ENCODE measurements at regions not wholly inside any gene's neighbourhood (a gene's known extent, or its start where the extent isn't known, plus 50 kb on each side); places are given as distances from the start of the nearest gene placed in this dataset.

DNA sequence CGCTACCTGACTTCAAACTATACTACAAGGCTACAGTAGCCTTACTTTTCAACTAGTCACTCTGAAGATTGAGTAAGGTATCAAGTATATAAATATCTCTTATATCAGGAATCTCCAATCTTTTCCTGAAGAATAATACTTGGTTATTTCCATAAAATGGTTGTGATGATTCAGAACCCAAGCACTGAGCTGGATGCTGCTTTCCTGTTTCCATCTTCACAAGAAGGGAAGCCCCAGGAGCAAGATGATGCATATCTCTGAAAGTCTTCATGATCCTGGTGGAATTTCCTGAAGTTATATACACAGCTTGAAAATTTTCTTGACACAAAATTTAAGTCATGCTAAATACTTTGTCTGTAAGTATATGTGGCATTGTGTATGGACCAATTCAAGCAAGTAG lies 243.9 kb upstream of the TANK start:
- TF ChIP-seq SUZ12 (IDR thresholded peaks at IDR 0.05; ENCODE audit: extremely low read depth, insufficient read depth, insufficient read length), result no peak
- no peak for TF ChIP-seq ZNF274 (IDR thresholded peaks at IDR 0.05; ENCODE audit: low read depth, low read length)
